ENCODE measurements at regions not wholly inside any gene's neighbourhood (a gene's known extent, or its start where the extent isn't known, plus 50 kb on each side); places are given as distances from the start of the nearest gene placed in this dataset.

- POLR2A ChIA-PET = no interaction called here
- Histone ChIP-seq H3K27me3 (ENCODE audit: control insufficient read depth in 1 of 2, insufficient read depth in 2 of 2, low read length in 2 of 2) (no peaks in the 10 kb centered on the region), H3K27ac (ENCODE audit: extremely low read length, insufficient read depth, low read length) (no peak overlapping the region), H3K4me2 (ENCODE audit: low read depth, low read length) (no peak overlapping the region), H3K9me3 (ENCODE audit: low read length) (no peaks in the 10 kb centered on the region), H4K20me1 (ENCODE audit: insufficient read depth, low read length) (no peaks in the 10 kb centered on the region), H3K36me3 (replicated peaks in 1 of 2; ENCODE audit: control insufficient read depth in 1 of 2, insufficient read depth in 2 of 2, low read length in 2 of 2) (no peaks in the 10 kb centered on the region), H3K9ac (ENCODE audit: insufficient read depth, low read depth, low read length) (no peak overlapping the region), H2AFZ (ENCODE audit: low read length) (no peak overlapping the region), H3K4me1 (ENCODE audit: insufficient read depth, low read length) (no peaks in the 10 kb centered on the region), H3K79me2 (ENCODE audit: insufficient read depth, low read length) (no peaks in the 10 kb centered on the region), H3K4me3 (replicated peaks in 1 of 3; ENCODE audit: insufficient read depth in 1 of 3, low read depth in 2 of 3, low read length in 3 of 3) (no peak overlapping the region)
- no TSS peak for BruUV-seq (replicated peaks)
- FAIRE-seq (no peak), ATAC-seq (no peak), DNase-seq (ENCODE audit: low spot score) (no peak)
- TF ChIP-seq MED1 (CRISPR knock-in tag; IDR thresholded peaks at IDR 0.05) (no peak), CEBPG (CRISPR knock-in tag; IDR thresholded peaks at IDR 0.05) (no peak), ZFX (CRISPR knock-in tag; IDR thresholded peaks at IDR 0.05; ENCODE audit: low read depth) (no peak), ATF6 (CRISPR knock-in tag; conservative IDR thresholded peaks at IDR 0.05) (no peak), ZNF451 (CRISPR knock-in tag; IDR thresholded peaks at IDR 0.05) (no peak), ZSCAN25 (CRISPR knock-in tag; IDR thresholded peaks at IDR 0.05) (no peak), ZNF326 (CRISPR knock-in tag; IDR thresholded peaks at IDR 0.05; ENCODE audit: borderline replicate concordance) (no peak), XBP1 (CRISPR knock-in tag; IDR thresholded peaks at IDR 0.05) (no peak), DMTF1 (CRISPR knock-in tag; IDR thresholded peaks at IDR 0.05) (no peak)
- TF ChIP-seq, protein P1, sequence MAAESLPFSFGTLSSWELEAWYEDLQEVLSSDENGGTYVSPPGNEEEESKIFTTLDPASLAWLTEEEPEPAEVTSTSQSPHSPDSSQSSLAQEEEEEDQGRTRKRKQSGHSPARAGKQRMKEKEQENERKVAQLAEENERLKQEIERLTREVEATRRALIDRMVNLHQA (CRISPR knock-in tag; IDR thresholded peaks at IDR 0.05) = no peak
- TF ChIP-seq, protein P2, sequence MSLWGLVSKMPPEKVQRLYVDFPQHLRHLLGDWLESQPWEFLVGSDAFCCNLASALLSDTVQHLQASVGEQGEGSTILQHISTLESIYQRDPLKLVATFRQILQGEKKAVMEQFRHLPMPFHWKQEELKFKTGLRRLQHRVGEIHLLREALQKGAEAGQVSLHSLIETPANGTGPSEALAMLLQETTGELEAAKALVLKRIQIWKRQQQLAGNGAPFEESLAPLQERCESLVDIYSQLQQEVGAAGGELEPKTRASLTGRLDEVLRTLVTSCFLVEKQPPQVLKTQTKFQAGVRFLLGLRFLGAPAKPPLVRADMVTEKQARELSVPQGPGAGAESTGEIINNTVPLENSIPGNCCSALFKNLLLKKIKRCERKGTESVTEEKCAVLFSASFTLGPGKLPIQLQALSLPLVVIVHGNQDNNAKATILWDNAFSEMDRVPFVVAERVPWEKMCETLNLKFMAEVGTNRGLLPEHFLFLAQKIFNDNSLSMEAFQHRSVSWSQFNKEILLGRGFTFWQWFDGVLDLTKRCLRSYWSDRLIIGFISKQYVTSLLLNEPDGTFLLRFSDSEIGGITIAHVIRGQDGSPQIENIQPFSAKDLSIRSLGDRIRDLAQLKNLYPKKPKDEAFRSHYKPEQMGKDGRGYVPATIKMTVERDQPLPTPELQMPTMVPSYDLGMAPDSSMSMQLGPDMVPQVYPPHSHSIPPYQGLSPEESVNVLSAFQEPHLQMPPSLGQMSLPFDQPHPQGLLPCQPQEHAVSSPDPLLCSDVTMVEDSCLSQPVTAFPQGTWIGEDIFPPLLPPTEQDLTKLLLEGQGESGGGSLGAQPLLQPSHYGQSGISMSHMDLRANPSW (CRISPR knock-in tag; IDR thresholded peaks at IDR 0.05; ENCODE audit: borderline replicate concordance) = no peak
- in situ Hi-C loops (cut with HindIII; ENCODE audit: extremely low pct_ligation_motif_present, low pct_unique_long_range_greater_than_20kb) (no loop called here), intact Hi-C loops (cut with micrococcal nuclease; ENCODE audit: unreplicated experiment) (no loop called here)
- CTCF ChIA-PET (ENCODE audit: low intra/inter-chr PET ratio, low total read pairs) = no interaction called here
These were observed 415.0 kb upstream of the FBXO33 start for GRCh38 chr14:39847194-39847593.

Data from HepG2 (cell line).